Activated CD4-positive, alpha-beta T cell treated with anti-CD3 and anti-CD28 coated beads, Interleukin-2, amount 50 U/mL, for 16 hours (primary cell): ENCODE measurements at regions not wholly inside any gene's neighbourhood (a gene's known extent, or its start where the extent isn't known, plus 50 kb on each side); places are given as distances from the start of the nearest gene placed in this dataset.

ENCODE experiments used
- DNase-seq: peaks from one replicate; pipeline ENCODE4 v3.0.0-alpha.2; 2020

- DNase-seq = no peak
Measured at GRCh38 chr12:77722536-77722935, 108.2 kb upstream of the NAV3 start.

DNA sequence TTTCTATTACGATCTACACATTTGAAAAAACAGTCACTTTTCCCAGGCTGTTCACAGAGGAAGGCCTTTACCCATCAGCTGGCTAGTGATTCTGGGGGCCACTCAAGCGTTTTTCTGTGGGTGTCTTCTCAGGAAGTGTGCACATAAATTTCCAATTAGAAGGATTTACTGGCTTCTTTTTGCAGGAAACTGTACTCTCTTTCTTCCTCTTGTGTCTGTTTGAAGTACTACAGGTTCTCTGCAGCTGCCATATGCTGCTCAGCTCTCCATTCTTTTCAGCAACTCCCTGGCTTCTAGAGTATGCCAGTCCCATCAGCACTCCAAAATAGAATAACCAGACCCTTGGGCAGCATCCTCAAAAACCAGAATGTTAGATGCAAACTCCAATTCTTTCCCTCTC lies 110.4 kb upstream of the NAV3 start:
- no peak for DNase-seq

- no peak for DNase-seq
Measured at GRCh38 chr12:77710209-77710608, 120.5 kb upstream of the NAV3 start.

- no peak for DNase-seq
Measured at GRCh38 chr12:77697126-77697525, 133.6 kb upstream of the NAV3 start.

DNA sequence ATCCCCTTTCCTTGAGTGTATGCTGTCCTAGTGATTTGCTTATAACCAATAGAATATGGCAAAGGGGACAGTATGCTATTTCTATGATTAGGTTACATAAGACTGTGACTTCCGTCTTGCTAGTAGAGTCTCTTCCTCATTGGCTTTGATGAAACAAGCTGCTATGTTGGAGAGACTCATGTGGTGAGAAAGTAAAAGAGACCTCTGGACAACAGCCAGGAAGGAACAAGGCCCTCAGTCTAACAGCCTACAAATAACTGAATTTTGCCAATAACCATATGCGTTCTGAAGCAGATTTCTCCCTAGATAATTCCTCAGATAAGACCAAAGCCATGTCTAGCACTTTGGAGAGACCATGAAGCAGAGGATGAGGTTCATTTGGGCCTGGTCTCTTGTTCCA lies 134.5 kb upstream of the NAV3 start:
- DNase-seq = no peak

GRCh38 chr12:77689510-77690086 lies 141.1 kb upstream of the NAV3 start:
- no peak for DNase-seq

- DNase-seq = no peak
Measured at GRCh38 chr12:77687321-77687720, 143.4 kb upstream of the NAV3 start.

DNA sequence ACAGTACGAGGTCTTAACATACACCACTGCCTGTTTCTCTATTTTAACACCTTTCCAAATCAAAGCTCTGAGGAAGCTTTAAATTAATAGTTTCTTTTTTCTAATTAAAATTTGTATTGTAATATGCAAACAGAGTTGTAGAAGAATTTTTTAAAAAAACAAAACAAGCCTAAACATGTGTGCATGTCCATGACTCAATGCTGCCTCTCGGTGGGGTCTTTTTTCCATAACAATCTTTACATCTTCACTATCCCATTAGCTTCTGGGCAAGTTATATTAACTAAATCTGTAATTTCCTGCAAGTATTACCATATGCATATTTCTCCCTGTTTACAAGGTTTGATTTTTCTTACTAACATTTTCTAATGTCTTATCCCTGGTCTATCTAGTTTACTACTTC lies 143.9 kb upstream of the NAV3 start:
- no peak for DNase-seq

- DNase-seq = no peak
Measured at GRCh38 chr12:77685901-77686300, 144.8 kb upstream of the NAV3 start.

DNA sequence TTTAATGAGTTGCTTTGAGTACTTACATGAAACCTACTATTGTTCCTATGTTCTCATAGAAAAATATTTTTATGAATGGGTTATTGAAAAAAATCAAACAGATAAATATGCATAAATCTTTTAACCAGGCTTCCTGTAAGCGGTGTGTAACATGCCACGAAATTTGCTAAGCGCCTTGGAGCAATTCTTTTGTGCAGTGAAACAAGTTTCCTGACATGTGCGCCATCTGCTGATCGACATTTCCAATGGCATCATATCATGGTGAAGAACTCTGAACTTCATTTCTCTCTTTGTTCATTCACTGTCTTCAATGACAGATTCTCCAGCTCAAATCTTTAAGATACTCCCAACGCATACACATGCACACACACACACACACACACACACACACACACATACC lies 145.6 kb upstream of the NAV3 start:
- DNase-seq = peak; percentile 12

DNA sequence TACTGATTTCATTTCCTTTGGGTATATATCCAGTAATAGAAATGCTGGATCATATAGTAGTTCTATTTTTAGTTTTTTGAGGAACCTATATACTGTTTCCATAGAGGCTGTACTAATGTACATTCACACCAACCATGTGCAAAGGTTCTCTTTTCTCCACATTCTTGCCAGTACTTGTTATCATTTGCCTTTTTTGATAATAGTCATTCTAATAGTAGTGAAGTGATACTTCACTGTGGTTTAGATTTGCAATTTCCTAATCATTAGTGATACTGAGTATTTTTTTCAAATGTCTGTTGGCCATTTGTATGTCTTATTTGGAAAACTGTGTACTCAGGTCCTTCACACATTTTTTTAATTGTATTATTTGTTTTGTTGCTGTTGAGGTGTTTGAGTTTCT lies 148.2 kb upstream of the NAV3 start:
- no peak for DNase-seq

DNA sequence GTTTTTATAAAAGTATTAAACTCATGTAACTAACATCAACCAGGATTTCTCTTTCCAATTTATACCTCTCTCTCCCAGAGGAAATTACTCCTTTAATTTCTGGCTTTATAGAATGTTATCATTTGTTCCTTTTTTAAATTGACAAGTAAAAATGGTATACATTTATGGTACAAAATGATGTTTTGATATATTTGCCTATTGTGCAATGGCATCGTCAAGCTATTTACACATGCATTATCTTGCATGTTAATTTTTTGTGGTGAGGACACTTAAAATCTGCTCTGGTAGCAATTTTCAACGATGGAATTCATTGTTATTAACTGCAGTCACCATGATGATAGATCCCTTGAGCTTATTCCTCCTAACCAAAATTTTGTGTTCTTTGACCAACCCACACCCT lies 149.0 kb upstream of the NAV3 start:
- no peak for DNase-seq

DNA sequence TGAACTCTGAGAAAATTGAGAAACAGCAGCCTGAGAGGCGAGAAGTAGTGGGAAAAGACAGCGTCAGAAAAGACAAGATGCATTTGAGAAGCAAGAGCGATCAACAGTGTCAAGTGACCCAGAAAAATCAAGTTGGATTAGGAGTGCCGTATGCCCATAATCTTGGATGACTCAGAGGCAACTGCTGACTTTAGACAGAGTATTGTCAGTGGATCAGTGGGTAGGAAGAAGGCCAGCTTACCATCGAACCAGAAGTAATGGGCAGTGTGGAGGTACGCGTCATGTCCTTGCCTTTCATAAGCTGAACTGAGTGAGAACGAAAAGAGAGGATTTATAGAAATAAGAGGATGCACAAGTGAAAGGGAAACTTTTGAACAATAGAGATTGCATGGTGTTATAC lies 151.0 kb upstream of the NAV3 start:
- no peak for DNase-seq

- DNase-seq = no peak
Measured at GRCh38 chr12:77678621-77679020, 152.1 kb upstream of the NAV3 start.

- DNase-seq = no peak
Measured at GRCh38 chr12:77667101-77667500, 163.6 kb upstream of the NAV3 start.

- DNase-seq = no peak
Measured at GRCh38 chr12:77648716-77649115, 182.0 kb upstream of the NAV3 start.

DNA sequence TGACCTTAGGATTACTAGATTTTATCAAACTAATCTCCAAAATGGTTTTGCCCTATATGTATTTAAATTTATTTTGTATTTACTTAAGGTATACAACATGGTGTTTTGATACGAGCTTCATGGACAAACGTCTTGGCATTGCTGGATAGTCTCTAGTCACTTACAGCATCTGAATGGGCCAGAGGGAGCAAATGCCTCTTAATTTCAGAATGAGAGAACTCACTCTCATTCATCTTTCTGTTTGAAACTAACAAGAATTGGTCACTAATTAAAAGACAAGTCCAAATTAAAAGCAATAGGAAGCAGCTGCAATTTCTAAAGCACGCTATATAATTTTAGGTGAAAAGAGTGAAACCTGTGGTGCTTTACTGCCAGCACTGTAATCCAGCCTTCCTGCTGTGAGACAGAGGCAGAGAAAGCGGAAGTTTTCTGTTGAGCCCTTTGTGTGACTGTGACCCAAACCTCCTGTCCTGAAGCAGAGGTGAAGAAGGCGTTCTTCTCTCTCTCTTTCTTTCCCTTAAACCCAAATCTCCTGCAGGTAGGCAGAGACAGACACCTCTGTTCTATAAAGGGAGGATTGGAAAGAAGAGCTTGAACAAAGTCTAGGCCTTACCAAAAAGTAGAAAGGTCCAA lies 184.6 kb upstream of the NAV3 start:
- DNase-seq = no peak

- DNase-seq = no peak
Measured at GRCh38 chr12:77644915-77645605, 185.6 kb upstream of the NAV3 start.

GRCh38 chr12:77642246-77642645 lies 188.4 kb upstream of the NAV3 start:
- no peak for DNase-seq

DNA sequence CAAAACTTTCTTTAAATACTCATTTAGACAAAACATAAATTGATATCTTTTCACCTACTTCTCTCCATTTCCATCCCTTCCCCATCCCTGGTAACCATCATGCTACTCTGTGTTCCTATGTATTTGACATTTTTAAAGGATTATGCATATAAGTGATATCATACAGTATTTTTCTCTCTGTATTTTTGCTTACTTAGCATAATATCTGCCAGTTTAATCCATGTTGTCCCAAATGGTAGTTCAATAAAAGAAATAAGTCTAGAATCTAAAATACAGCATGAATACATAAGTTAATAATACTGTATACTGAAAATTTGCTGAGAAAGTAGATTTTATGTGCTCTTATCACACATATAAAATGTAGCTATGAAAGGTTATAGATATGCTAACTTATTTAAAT lies 190.3 kb upstream of the NAV3 start:
- DNase-seq = no peak

GRCh38 chr12:77630790-77631445 lies 199.8 kb upstream of the NAV3 start:
- no peak for DNase-seq

- DNase-seq = no peak
Measured at GRCh38 chr12:77630344-77630743, 200.3 kb upstream of the NAV3 start.

- DNase-seq = no peak
Measured at GRCh38 chr12:77629141-77629540, 201.6 kb upstream of the NAV3 start.

DNA sequence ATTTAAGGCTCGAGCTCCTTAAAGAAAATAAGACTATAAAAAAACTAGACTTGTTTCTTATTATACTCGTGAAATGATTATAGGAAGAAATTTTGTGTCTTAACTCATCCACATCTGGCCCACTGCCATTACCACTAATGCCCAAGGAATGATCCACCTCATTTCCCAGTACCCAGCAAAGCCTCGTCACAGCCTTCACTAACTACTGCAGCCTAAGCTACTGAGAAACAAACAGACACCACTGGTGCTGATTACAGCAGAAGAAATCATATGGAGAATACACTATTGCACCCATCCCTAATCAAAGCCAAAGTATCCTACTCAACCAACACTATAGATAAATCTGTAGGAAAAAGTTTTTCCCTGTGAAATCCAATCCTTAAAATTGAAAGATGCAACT lies 205.3 kb upstream of the NAV3 start:
- DNase-seq = no peak
